Peyer's patch (tissue), 4 donors: ENCODE measurements at regions not wholly inside any gene's neighbourhood (a gene's known extent, or its start where the extent isn't known, plus 50 kb on each side); places are given as distances from the start of the nearest gene placed in this dataset.

ENCODE experiments used
- CTCF ChIP-seq, 6 experiments: fragments of 450-650 bp in 4 of 6; fragments of 200-600 bp in 2 of 6; sonication (generic) in 1 of 6; IDR thresholded peaks; one replicate each; pipeline ENCODE4 v1.5.1; 2017 to 2019; ENCODE audit warnings: antibody characterized with exemption in 6 of 6, mild to moderate bottlenecking in 3 of 6, moderate library complexity in 1 of 6
- POLR2A ChIP-seq, 2 donors: fragments of 450-650 bp; IDR thresholded peaks; one replicate each; pipeline ENCODE4 v1.5.1; 2017; ENCODE audit warnings: antibody characterized with exemption in 2 of 2, mild to moderate bottlenecking in 2 of 2, moderate library complexity in 2 of 2

- TF ChIP-seq CTCF (IDR thresholded peaks at IDR 0.05), result peak in 3 of 6 experiments; percentile 21 to 30 (median 23)
- no peak for TF ChIP-seq POLR2A (IDR thresholded peaks at IDR 0.05)
These were observed 58.6 kb upstream of the COL13A1 start for GRCh38 chr10:69742928-69743602.
